ENCODE measurements at regions not wholly inside any gene's neighbourhood (a gene's known extent, or its start where the extent isn't known, plus 50 kb on each side); places are given as distances from the start of the nearest gene placed in this dataset.

- no peak for DNase-seq (ENCODE audit: low read depth in 2 of 2)
Measured at GRCh38 chr13:34808649-34809048, 133.4 kb upstream of the NBEA start.

- no peak for DNase-seq (ENCODE audit: low read depth in 2 of 2)
Measured at GRCh38 chr13:34810996-34811395, 131.1 kb upstream of the NBEA start.

- no peak for DNase-seq (ENCODE audit: low read depth in 2 of 2)
Measured at GRCh38 chr13:34815526-34815925, 126.5 kb upstream of the NBEA start.

- no peak for DNase-seq (ENCODE audit: low read depth in 2 of 2)
Measured at GRCh38 chr13:34816245-34816884, 125.7 kb upstream of the NBEA start.

- DNase-seq (ENCODE audit: low read depth in 2 of 2), result no peak
Measured at GRCh38 chr13:34816908-34817665, 125.0 kb upstream of the NBEA start.

- DNase-seq (ENCODE audit: low read depth in 2 of 2), result no peak
Measured at GRCh38 chr13:34822650-34823049, 119.4 kb upstream of the NBEA start.

GRCh38 chr13:34826432-34826831 lies 115.6 kb upstream of the NBEA start:
- no peak for DNase-seq (ENCODE audit: low read depth in 2 of 2)

GRCh38 chr13:34833562-34834182 lies 108.4 kb upstream of the NBEA start:
- no peak for DNase-seq (ENCODE audit: low read depth in 2 of 2)

- DNase-seq (ENCODE audit: low read depth in 2 of 2), result no peak
Measured at GRCh38 chr13:34842466-34842865, 99.6 kb upstream of the NBEA start.

- DNase-seq (ENCODE audit: low read depth in 2 of 2), result no peak
Measured at GRCh38 chr13:34847766-34848165, 94.3 kb upstream of the NBEA start.

GRCh38 chr13:34849406-34849805 lies 92.7 kb upstream of the NBEA start:
- no peak for DNase-seq (ENCODE audit: low read depth in 2 of 2)

GRCh38 chr13:34853161-34853560 lies 88.9 kb upstream of the NBEA start:
- DNase-seq (ENCODE audit: low read depth in 2 of 2), result no peak

GRCh38 chr13:34857558-34858325 lies 84.3 kb upstream of the NBEA start:
- DNase-seq (ENCODE audit: low read depth in 2 of 2), result no peak

GRCh38 chr13:34862311-34862710 lies 79.8 kb upstream of the NBEA start:
- DNase-seq (ENCODE audit: low read depth in 2 of 2), result no peak

GRCh38 chr13:34862716-34863115 lies 79.4 kb upstream of the NBEA start:
- DNase-seq (ENCODE audit: low read depth in 2 of 2), result no peak

- no peak for DNase-seq (ENCODE audit: low read depth in 2 of 2)
Measured at GRCh38 chr13:34863360-34864135, 78.5 kb upstream of the NBEA start.

- DNase-seq (ENCODE audit: low read depth in 2 of 2), result no peak
Measured at GRCh38 chr13:34864671-34865070, 77.4 kb upstream of the NBEA start.

- no peak for DNase-seq (ENCODE audit: low read depth in 2 of 2)
Measured at GRCh38 chr13:34867590-34867989, 74.5 kb upstream of the NBEA start.

- no peak for DNase-seq (ENCODE audit: low read depth in 2 of 2)
Measured at GRCh38 chr13:34868733-34869132, 73.3 kb upstream of the NBEA start.

GRCh38 chr13:34869696-34870095 lies 72.4 kb upstream of the NBEA start:
- DNase-seq (ENCODE audit: low read depth in 2 of 2), result no peak

GRCh38 chr13:34878329-34878728 lies 63.7 kb upstream of the NBEA start:
- no peak for DNase-seq (ENCODE audit: low read depth in 2 of 2)

GRCh38 chr13:34879851-34880250 lies 62.2 kb upstream of the NBEA start:
- DNase-seq (ENCODE audit: low read depth in 2 of 2), result no peak
